HL-60/S4 treated with retinoic acid at 250 ng/mL for 4 days and 3 days (cell line): ENCODE measurements at regions not wholly inside any gene's neighbourhood (a gene's known extent, or its start where the extent isn't known, plus 50 kb on each side); places are given as distances from the start of the nearest gene placed in this dataset.

Source experiments
- in situ Hi-C: fragments of 300-500 bp; cut with MboI; formaldehyde crosslinking; loops from 2 replicates; pipeline ENCODE4 v1.7.0; 2022; ENCODE audit warnings: low sequenced_read_pairs

GRCh38 chr12:90333939-90334338 lies 621.0 kb downstream of the CCER1 start:
- in situ Hi-C loops: no loop called here

GRCh38 chr12:90333424-90333823 lies 621.6 kb downstream of the CCER1 start:
- in situ Hi-C loops: no loop called here

DNA sequence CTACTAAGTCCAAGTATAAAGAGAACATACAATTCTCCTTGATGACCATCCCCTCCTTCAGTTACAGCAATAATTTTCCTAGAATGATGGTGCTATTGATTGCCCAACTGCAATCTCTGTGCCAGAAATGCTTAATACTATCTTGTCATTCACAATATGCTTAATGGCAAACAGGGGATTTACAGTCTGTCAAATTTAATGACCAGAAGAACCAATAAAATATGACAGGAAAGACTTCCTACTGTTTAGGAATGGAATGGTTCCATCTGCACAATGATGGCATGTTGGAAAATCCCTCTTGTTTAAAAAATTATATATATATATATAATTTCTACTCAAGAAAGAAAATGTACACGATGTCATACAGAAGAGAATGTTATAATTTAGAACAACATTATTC lies 623.2 kb downstream of the CCER1 start:
- in situ Hi-C loops: no loop called here

DNA sequence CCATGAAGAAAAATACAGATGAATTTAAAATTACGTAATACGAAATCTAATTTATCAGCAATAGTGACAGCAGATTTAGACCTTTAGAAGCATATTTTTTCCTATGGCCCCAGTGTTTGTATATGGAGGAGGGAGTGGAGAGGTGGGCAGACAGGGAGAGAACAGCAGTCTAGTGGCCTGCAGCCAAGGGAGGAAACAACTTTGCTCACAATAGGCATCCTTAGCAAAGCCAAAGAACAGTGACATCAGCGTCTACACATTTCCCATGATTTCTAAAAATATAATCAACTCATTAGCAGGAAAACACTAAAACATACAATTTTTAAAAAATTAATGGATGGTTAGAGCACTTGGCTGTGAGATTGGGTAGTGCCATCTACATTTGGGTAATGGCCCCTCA lies 622.6 kb upstream of the ATP2B1 start:
- in situ Hi-C loops: no loop called here

- in situ Hi-C loops: no loop called here
These were observed 619.4 kb upstream of the ATP2B1 start for GRCh38 chr12:90327793-90328743.

DNA sequence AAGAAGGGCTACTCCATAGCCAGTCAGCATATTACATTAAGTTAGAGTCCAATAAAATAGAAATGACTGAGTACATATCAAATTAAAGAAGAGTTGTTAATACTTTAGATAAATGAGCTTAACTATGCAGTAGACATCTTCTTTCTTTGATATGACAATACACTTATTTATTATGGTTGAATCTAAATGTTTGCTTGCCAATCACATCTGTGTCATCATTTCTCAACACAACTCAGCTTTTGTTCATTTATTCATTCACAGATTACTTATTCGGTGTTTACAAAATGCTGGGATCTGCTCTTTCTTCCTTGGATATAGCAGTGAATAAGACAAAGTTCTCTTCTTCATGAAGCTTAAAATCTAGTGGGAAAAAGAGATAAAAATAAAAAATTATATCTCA lies 614.6 kb upstream of the ATP2B1 start:
- in situ Hi-C loops: no loop called here

- in situ Hi-C loops: no loop called here
These were observed 613.4 kb upstream of the ATP2B1 start for GRCh38 chr12:90322006-90322405.

GRCh38 chr12:90321369-90321768 lies 612.7 kb upstream of the ATP2B1 start:
- in situ Hi-C loops: no loop called here

GRCh38 chr12:90311561-90311960 lies 602.9 kb upstream of the ATP2B1 start:
- in situ Hi-C loops: no loop called here

DNA sequence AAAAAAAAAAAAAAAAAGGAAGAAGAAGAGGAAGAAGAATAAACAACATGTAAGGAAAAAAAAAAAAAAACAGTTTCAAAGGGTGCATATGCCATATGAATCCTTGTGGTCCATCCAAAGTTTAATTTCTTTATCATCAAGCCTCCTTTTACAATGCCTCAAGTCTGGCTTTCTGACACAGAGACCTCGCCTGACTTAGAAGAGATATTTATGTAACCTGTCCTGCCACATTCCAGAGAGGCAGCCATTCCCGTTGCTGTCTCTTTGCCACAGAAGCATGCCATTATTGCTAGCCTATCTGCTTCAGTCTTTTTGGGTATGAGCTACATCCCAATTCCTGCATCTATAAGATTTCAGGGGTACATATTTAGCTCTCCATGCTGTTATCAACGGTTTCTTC lies 596.7 kb upstream of the ATP2B1 start:
- in situ Hi-C loops: no loop called here

GRCh38 chr12:90304231-90304630 lies 595.6 kb upstream of the ATP2B1 start:
- in situ Hi-C loops: no loop called here

DNA sequence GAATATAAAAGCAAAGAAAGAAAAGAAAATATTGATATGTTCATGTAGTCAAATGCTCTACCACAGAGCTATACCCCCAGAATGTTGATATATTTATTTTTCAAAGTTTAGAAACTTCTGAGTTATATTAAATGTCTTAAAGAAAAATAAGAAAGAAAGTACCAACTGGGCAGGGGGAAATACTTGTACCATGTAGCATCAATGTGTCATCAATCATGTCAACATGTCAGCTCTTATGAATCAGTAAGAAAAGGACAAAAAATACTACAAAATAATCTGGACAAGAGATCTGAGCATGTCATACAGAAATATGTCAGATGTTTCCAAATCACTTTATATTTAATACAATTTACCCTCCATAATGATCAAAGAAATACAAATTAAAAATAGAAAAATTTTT lies 595.1 kb upstream of the ATP2B1 start:
- in situ Hi-C loops: no loop called here

- in situ Hi-C loops: no loop called here
These were observed 593.0 kb upstream of the ATP2B1 start for GRCh38 chr12:90301561-90302133.

DNA sequence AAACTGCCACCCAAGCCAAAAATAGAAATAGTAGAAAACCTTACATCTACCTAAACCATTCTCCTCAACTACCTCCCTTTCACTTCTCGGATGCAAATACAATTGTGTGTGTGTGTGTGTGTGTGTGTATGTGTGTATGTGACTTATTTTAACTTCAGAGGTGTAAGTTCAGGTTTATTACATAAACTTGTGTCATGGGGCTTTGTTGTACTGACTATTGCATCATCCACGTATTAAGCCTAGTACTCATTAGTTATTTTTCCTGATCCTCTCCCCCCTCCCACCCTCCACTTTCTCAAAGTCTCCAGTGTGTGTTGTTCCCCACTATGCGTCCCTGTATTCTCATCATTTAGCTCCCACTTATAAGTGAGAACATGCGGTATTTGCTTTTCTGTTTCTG lies 592.5 kb upstream of the ATP2B1 start:
- in situ Hi-C loops: no loop called here

DNA sequence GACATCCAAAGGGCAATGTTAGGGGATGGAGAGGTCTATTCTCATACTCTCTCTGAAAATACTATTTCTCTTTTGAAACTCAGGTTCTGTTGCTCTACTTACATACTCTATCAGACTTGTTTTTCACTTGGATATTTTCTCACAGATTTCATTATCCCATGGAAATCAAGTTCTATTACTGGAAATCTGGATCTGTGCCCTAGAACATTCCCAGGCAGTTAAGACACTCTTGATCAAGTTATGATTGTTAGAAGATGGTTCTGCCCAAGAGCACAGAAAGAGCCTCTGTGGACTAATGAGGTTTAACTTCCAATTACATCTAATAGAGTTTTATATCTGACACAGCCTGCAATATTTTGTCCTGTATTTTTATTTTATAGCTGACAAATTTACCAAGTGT lies 591.0 kb upstream of the ATP2B1 start:
- in situ Hi-C loops: no loop called here

DNA sequence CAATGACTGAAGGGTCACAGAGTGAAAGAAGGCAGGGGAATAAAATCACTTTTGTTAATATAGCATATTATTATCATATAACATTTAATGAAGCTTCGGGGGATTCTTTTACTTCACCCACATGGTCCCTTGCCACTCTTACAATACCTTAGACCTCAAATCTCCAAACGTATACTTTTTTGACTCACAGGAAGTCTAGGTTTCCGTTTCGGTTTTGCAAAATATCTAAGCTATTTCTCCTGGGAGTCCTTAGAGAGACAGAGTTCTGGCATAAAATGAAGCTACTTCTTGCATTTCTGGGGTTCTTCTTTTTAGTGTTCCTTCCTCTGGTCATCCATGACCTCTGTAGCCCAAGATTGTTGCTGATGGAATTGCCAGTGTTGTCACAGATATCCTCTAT lies 590.5 kb upstream of the ATP2B1 start:
- in situ Hi-C loops: no loop called here

- in situ Hi-C loops: no loop called here
These were observed 589.8 kb upstream of the ATP2B1 start for GRCh38 chr12:90298289-90298948.

- in situ Hi-C loops: no loop called here
These were observed 587.2 kb upstream of the ATP2B1 start for GRCh38 chr12:90295858-90296257.

- in situ Hi-C loops: no loop called here
These were observed 583.5 kb upstream of the ATP2B1 start for GRCh38 chr12:90292183-90292582.

GRCh38 chr12:90290980-90291975 lies 582.6 kb upstream of the ATP2B1 start:
- in situ Hi-C loops: no loop called here

- in situ Hi-C loops: no loop called here
These were observed 578.9 kb upstream of the ATP2B1 start for GRCh38 chr12:90287585-90287984.
